Stomach (tissue), 4 donors: ENCODE measurements at regions not wholly inside any gene's neighbourhood (a gene's known extent, or its start where the extent isn't known, plus 50 kb on each side); places are given as distances from the start of the nearest gene placed in this dataset.

Experiments used
- EP300 ChIP-seq: sonication (generic); formaldehyde crosslinking; IDR thresholded peaks from one replicate; pipeline ENCODE4 v1.6.1; 2017; ENCODE audit warnings: antibody characterized with exemption
- POLR2A ChIP-seq, 4 donors: fragments of 450-650 bp; IDR thresholded peaks; one replicate each; pipeline ENCODE4 v1.6.1; 2016; ENCODE audit warnings: antibody characterized with exemption in 4 of 4, control low read depth in 2 of 4, mild to moderate bottlenecking in 1 of 4, moderate library complexity in 1 of 4
- TF ChIP-seq, protein P1 (sequence below), 7 experiments: fragments of 450-650 bp in 4 of 7; fragments of 200-600 bp in 3 of 7; sonication (generic) in 3 of 7; IDR thresholded peaks; one replicate each; pipeline ENCODE4 v1.5.1; 2016 to 2019; ENCODE audit warnings: antibody characterized with exemption in 7 of 7, control low read depth in 2 of 7, mild to moderate bottlenecking in 1 of 7

GRCh38 chr4:158376106-158376840 lies 145.4 kb upstream of the RXFP1 start:
- TF ChIP-seq, protein P1, sequence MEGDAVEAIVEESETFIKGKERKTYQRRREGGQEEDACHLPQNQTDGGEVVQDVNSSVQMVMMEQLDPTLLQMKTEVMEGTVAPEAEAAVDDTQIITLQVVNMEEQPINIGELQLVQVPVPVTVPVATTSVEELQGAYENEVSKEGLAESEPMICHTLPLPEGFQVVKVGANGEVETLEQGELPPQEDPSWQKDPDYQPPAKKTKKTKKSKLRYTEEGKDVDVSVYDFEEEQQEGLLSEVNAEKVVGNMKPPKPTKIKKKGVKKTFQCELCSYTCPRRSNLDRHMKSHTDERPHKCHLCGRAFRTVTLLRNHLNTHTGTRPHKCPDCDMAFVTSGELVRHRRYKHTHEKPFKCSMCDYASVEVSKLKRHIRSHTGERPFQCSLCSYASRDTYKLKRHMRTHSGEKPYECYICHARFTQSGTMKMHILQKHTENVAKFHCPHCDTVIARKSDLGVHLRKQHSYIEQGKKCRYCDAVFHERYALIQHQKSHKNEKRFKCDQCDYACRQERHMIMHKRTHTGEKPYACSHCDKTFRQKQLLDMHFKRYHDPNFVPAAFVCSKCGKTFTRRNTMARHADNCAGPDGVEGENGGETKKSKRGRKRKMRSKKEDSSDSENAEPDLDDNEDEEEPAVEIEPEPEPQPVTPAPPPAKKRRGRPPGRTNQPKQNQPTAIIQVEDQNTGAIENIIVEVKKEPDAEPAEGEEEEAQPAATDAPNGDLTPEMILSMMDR (IDR thresholded peaks at IDR 0.05): no peak
- TF ChIP-seq EP300 (no peak), POLR2A (IDR thresholded peaks at IDR 0.05) (no peak)
